NCI-H1048 (cell line): ENCODE measurements at regions not wholly inside any gene's neighbourhood (a gene's known extent, or its start where the extent isn't known, plus 50 kb on each side); places are given as distances from the start of the nearest gene placed in this dataset.
A peak's percentile ranks its signal among the peaks of the same experiment; 100 is the strongest.
"Not testable (repeated sequence)": the region's sequence is repeated elsewhere in the genome, so short reads cannot be mapped to it uniquely, and the experiment has no call there.

Source experiments
- DNase-seq: peaks from one replicate; lab custom pipeline; 2025; lab: John Stamatoyannopoulos, UW

- DNase-seq = no peak
Observed at GRCh38 chr12:72162875-72163274, 109.3 kb upstream of the TRHDE start.

- no peak for DNase-seq
Observed at GRCh38 chr12:72168851-72169250, 103.3 kb upstream of the TRHDE start.

- DNase-seq = no peak
Observed at GRCh38 chr12:72173974-72174373, 98.2 kb upstream of the TRHDE start.

GRCh38 chr12:72178244-72178643, 93.9 kb upstream of the TRHDE start:
- no peak for DNase-seq

- no peak for DNase-seq
Observed at GRCh38 chr12:72178871-72179270, 93.3 kb upstream of the TRHDE start.

- DNase-seq = no peak
Observed at GRCh38 chr12:72179841-72180240, 92.3 kb upstream of the TRHDE start.

GRCh38 chr12:72184971-72185533, 87.1 kb upstream of the TRHDE start:
- DNase-seq = not testable (repeated sequence)

GRCh38 chr12:72189266-72189665, 82.9 kb upstream of the TRHDE start:
- no peak for DNase-seq

- DNase-seq = no peak
Observed at GRCh38 chr12:72191761-72192160, 80.4 kb upstream of the TRHDE start.

GRCh38 chr12:72197790-72198189, 74.4 kb upstream of the TRHDE start:
- no peak for DNase-seq

GRCh38 chr12:72201457-72201856, 70.7 kb upstream of the TRHDE start:
- no peak for DNase-seq

GRCh38 chr12:72203764-72204335, 68.3 kb upstream of the TRHDE start:
- no peak for DNase-seq

- no peak for DNase-seq
Observed at GRCh38 chr12:72207079-72207478, 65.1 kb upstream of the TRHDE start.

GRCh38 chr12:72207486-72208409, 64.4 kb upstream of the TRHDE start:
- DNase-seq = no peak

- DNase-seq = no peak
Observed at GRCh38 chr12:72209086-72209485, 63.1 kb upstream of the TRHDE start.

- peak; percentile 2 for DNase-seq
Observed at GRCh38 chr12:72214163-72214562, 58.0 kb upstream of the TRHDE start.

GRCh38 chr12:72215287-72215686, 56.9 kb upstream of the TRHDE start:
- not testable (repeated sequence) for DNase-seq

GRCh38 chr12:72219937-72220336, 52.2 kb upstream of the TRHDE start:
- DNase-seq = no peak
